K562 (cell line): ENCODE measurements at regions not wholly inside any gene's neighbourhood (a gene's known extent, or its start where the extent isn't known, plus 50 kb on each side); places are given as distances from the start of the nearest gene placed in this dataset.

Experiments
- ATAC-seq: fragments of 200-7000 bp; cut with Tn5 transposase; 3 replicates; pipeline ENCODE4 v1.9.1; 2020; ENCODE audit warnings: moderate library complexity
- BruUV-seq: library from RNA; stranded (reverse); fragments of 400-500 nt; replicated peaks from 2 replicates; lab custom pipeline; 2021; lab: Mats Ljungman, UMichigan
- CTCF ChIA-PET: fragments of 300-600 bp; formaldehyde crosslinking; extraction: SDS; loops from one replicate; lab custom pipeline; 2021; ENCODE audit warnings: low intra/inter-chr PET ratio; lab: Yijun Ruan, JAX
- POLR2A ChIA-PET: fragments of 300-600, 350-650 bp; sonication (Branson Sonifier 250); formaldehyde crosslinking; extraction: SDS; loops from one replicate; lab custom pipeline; 2021; ENCODE audit warnings: antibody characterized with exemption, inconsistent platforms; lab: Yijun Ruan, JAX
- DNase-seq, 4 experiments: peaks; one replicate each; pipeline versions ENCODE4 v3.0.0 to v3.0.0-alpha.2; 2011 to 2018; ENCODE audit warnings: low spot score in 3 of 4, mixed read lengths in 3 of 4; ENCODE audit errors: extremely low read depth in 1 of 4
- FAIRE-seq: peaks from 2 replicates; lab custom pipeline; 2011; peaks lifted over from hg19 to GRCh38; lab: Jason Lieb, UNC
- H2AFZ ChIP-seq: 2 replicates; pipeline ENCODE4 v1.6.0; 2011; ENCODE audit warnings: low read depth, low read length, control low read depth, inconsistent platforms
- H3K27ac ChIP-seq: fragments of 200-600 bp; 3 replicates; pipeline ENCODE4 v1.8.0; 2011; ENCODE audit warnings: low read depth, mild to moderate bottlenecking, control low read depth, inconsistent platforms, low read length, moderate library complexity, mixed read lengths; ENCODE audit errors: extremely low read depth
- H3K27me3 ChIP-seq, 2 experiments: fragments of 300-600 bp in 1 of 2; 2 replicates in 1 of 2; 3 replicates in 1 of 2; pipeline versions ENCODE4 v1.6.0 to v1.8.0; 2011; ENCODE audit warnings: inconsistent platforms in 2 of 2, low read length in 2 of 2, mild to moderate bottlenecking in 1 of 2, mixed read lengths in 1 of 2, moderate library complexity in 1 of 2; ENCODE audit not compliant: control insufficient read depth in 2 of 2, insufficient read depth in 2 of 2
- H3K36me3 ChIP-seq: fragments of 300-600 bp; 3 replicates; pipeline ENCODE4 v1.8.0; 2011; ENCODE audit warnings: mild to moderate bottlenecking, low read length, inconsistent platforms; ENCODE audit not compliant: control insufficient read depth, insufficient read depth
- H3K4me1 ChIP-seq, 2 experiments: fragments of 200-600 bp in 1 of 2; replicated peaks in 1 of 2; 2 replicates in 1 of 2; 3 replicates in 1 of 2; pipeline versions ENCODE4 v1.5.1 to v1.8.0; 2011; ENCODE audit warnings: inconsistent platforms in 2 of 2, low read length in 2 of 2, mild to moderate bottlenecking in 1 of 2, mixed read lengths in 1 of 2, moderate library complexity in 1 of 2; ENCODE audit not compliant: control insufficient read depth in 2 of 2, insufficient read depth in 2 of 2
- H3K4me2 ChIP-seq: 2 replicates; pipeline ENCODE4 v1.6.1; 2011; ENCODE audit warnings: low read length, control low read depth, inconsistent platforms, mixed read lengths; ENCODE audit not compliant: insufficient read depth
- H3K4me3 ChIP-seq: fragments of 200-600 bp; sonication (generic), shearing (Covaris generic); 2 replicates; pipeline ENCODE4 v1.5.1; 2016; ENCODE audit warnings: control low read depth, inconsistent platforms
- H3K79me2 ChIP-seq: fragments of 200-600 bp; 3 replicates; pipeline ENCODE4 v1.8.0; 2011; ENCODE audit warnings: low read length, inconsistent platforms; ENCODE audit not compliant: control insufficient read depth, insufficient read depth
- H3K9ac ChIP-seq, 2 experiments: 2 replicates each; pipeline versions ENCODE4 v1.6.0 to v1.6.1; 2011; ENCODE audit warnings: low read depth in 2 of 2, low read length in 2 of 2, control low read depth in 1 of 2, inconsistent platforms in 1 of 2, mild to moderate bottlenecking in 1 of 2, mixed read lengths in 1 of 2; ENCODE audit not compliant: insufficient read depth in 1 of 2
- H3K9me1 ChIP-seq: one replicate; pipeline ENCODE4 v1.6.0; 2011; ENCODE audit warnings: inconsistent platforms, mild to moderate bottlenecking, low read length, moderate library complexity; ENCODE audit not compliant: control insufficient read depth, insufficient read depth
- H3K9me3 ChIP-seq: replicated peaks from 2 replicates; pipeline ENCODE4 v1.5.1; 2011; ENCODE audit warnings: low read depth, low read length, inconsistent platforms; ENCODE audit not compliant: control insufficient read depth, insufficient read depth
- H4K20me1 ChIP-seq: replicated peaks from 2 replicates; pipeline ENCODE4 v1.6.1; 2011; ENCODE audit warnings: low read length, inconsistent platforms, mixed read lengths; ENCODE audit not compliant: control insufficient read depth, insufficient read depth
- GATAD2B ChIP-seq: fragments of 450-650 bp; IDR thresholded peaks from 2 replicates; pipeline ENCODE4 v1.6.1; 2017; ENCODE audit warnings: mild to moderate bottlenecking, borderline replicate concordance
- MAFK ChIP-seq: IDR thresholded peaks from 2 replicates; pipeline ENCODE4 v1.6.1; 2011; ENCODE audit warnings: low read length, improper control_type of control experiment
- MCM3 ChIP-seq: fragments of 450-650 bp; IDR thresholded peaks from 2 replicates; pipeline ENCODE4 v1.6.1; 2016
- PPARD ChIP-seq: fragments of 250-450 bp; sonication (Bioruptor Pico); IDR thresholded peaks from 2 replicates; pipeline ENCODE4 v1.8.0; 2022; ENCODE audit warnings: inconsistent platforms, mild to moderate bottlenecking, moderate library complexity
- RBFOX2 ChIP-seq: fragments of 200-400 bp; formaldehyde crosslinking; IDR thresholded peaks from 2 replicates; pipeline ENCODE4 v1.6.1; 2017; ENCODE audit warnings: low read depth, mild to moderate bottlenecking, low read length, moderate library complexity
- SAFB ChIP-seq: fragments of 200-400 bp; formaldehyde crosslinking; IDR thresholded peaks from 2 replicates; pipeline ENCODE4 v1.6.1; 2017; ENCODE audit warnings: low read depth, low read length, borderline replicate concordance
- SMARCA4 ChIP-seq: fragments of 450-650 bp; IDR thresholded peaks from 2 replicates; pipeline ENCODE4 v1.6.1; 2016
- TSC22D4 ChIP-seq: fragments of 450-650 bp; IDR thresholded peaks from 2 replicates; pipeline ENCODE4 v1.6.1; 2016; ENCODE audit warnings: missing genetic modification characterization, missing biosample characterization, control low read depth
- XRCC3 ChIP-seq: fragments of 450-650 bp; IDR thresholded peaks from 2 replicates; pipeline ENCODE4 v1.6.1; 2017; ENCODE audit warnings: mild to moderate bottlenecking, moderate library complexity
- ZNF121 ChIP-seq: sonication (generic); formaldehyde crosslinking; conservative IDR thresholded peaks from 2 replicates; pipeline ENCODE4 v1.8.0; 2022; ENCODE audit warnings: missing genetic modification reagents
- ZNF217 ChIP-seq: sonication (generic); formaldehyde crosslinking; IDR thresholded peaks from 2 replicates; pipeline ENCODE4 v1.8.0; 2022; ENCODE audit warnings: mild to moderate bottlenecking, missing genetic modification reagents
- WGBS: fragments of 100-300 bp; shearing (Covaris generic); methylation state at CpG from one replicate; pipeline ENCODE4 v1.1.6; 2016; ENCODE audit warnings: low coverage, mixed read lengths; ENCODE audit not compliant: insufficient coverage; ENCODE audit errors: missing lambda C conversion rate; 5-methylcytosine and 5-hydroxymethylcytosine counted together
- in situ Hi-C: fragments of 300-500 bp; cut with MboI; formaldehyde crosslinking; loops from 4 replicates; pipeline ENCODE4 v1.15.0; 2018; ENCODE audit warnings: inconsistent platforms, mixed read lengths
- intact Hi-C: fragments of 100-400 bp; cut with micrococcal nuclease; formaldehyde crosslinking; loops from 2 replicates; pipeline ENCODE4 v1.14.2; 2022
- TF ChIP-seq, protein P1 (sequence below): fragments of 450-650 bp; IDR thresholded peaks from 2 replicates; pipeline ENCODE4 v1.6.1; 2016
- TF ChIP-seq, protein P2 (sequence below): fragments of 150-350 bp; conservative IDR thresholded peaks from 2 replicates; pipeline ENCODE4 v1.6.1; 2014; ENCODE audit warnings: low read length
- TF ChIP-seq, protein P3 (sequence below): fragments of 250-450 bp; sonication (Bioruptor Pico); IDR thresholded peaks from 2 replicates; pipeline ENCODE4 v1.4.0; 2020; ENCODE audit warnings: mild to moderate bottlenecking, moderate library complexity, borderline replicate concordance
- TF ChIP-seq, protein P4 (sequence below): fragments of 250-450 bp; sonication (Bioruptor Pico); IDR thresholded peaks from 2 replicates; pipeline ENCODE4 v1.5.0; 2022; ENCODE audit warnings: mild to moderate bottlenecking

DNA sequence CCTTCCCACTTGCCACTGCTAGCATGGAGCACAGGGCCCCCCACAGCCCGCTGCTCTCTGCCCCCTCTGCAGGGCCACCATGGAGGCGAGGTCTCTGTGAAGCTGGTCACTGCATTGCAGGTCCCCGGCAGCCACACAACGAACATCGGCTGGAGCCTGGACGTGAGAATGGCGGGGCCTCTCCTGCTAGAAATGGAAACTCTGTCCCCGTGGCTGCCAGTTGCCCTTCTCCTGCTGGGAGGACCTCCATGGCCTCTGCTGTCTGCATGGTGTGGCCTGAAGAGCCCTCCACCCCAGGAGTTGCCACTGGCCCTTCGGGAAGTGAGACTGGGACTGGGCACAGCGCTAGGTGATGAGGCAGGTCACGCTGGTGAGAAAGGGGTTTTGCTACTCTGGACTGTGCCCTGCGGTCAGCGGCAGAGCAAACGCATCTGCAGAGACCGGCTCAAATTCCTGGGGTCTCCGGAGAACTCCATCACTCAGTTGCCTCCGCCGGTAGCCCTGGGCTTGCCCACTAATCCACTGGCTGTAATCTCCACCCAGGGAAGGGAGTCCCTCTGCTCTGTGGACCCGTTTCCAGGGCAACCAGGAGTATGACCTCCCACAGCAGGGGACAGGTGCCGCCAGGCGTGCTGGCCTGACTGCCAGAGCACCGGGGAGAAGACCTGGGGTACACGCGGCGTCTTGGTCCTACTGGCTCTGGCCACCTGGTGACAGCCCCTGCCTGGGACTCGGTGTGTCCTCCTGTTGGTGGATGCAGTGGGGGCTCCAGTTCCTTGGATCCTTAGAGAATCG is 806.3 kb downstream of the BRD1 start:
- ChIA-PET CTCF (no interaction called here), POLR2A (no interaction called here)
- WGBS: under 1% methylated on average over 18 of the region's 27 CpGs
- Histone ChIP-seq H3K9me1 (no peaks in the 10 kb centered on the region), H4K20me1 (no peaks in the 10 kb centered on the region), H3K9ac (no peak overlapping the region), H3K27ac (no peak overlapping the region), H2AFZ (no peak overlapping the region), H3K4me1 (no peaks in the 10 kb centered on the region), H3K27me3 (peaks cover 0 to 34% of the 10 kb centered on the region in 2 experiments; a peak in 2 of 5 replicates), H3K9me3 (no peaks in the 10 kb centered on the region), H3K79me2 (no peaks in the 10 kb centered on the region), H3K4me3 (no peak overlapping the region), H3K36me3 (no peaks in the 10 kb centered on the region), H3K4me2 (no peak overlapping the region)
- no peak for ATAC-seq
- in situ Hi-C loops (no loop called here), intact Hi-C loops (no loop called here)
- BruUV-seq: no TSS peak
- FAIRE-seq: no peak
- no peak for TF ChIP-seq MAFK
- no peak for TF ChIP-seq RBFOX2
- TF ChIP-seq, protein P1, sequence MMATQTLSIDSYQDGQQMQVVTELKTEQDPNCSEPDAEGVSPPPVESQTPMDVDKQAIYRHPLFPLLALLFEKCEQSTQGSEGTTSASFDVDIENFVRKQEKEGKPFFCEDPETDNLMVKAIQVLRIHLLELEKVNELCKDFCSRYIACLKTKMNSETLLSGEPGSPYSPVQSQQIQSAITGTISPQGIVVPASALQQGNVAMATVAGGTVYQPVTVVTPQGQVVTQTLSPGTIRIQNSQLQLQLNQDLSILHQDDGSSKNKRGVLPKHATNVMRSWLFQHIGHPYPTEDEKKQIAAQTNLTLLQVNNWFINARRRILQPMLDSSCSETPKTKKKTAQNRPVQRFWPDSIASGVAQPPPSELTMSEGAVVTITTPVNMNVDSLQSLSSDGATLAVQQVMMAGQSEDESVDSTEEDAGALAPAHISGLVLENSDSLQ: no peak
- TF ChIP-seq XRCC3: no peak
- TF ChIP-seq, protein P2, sequence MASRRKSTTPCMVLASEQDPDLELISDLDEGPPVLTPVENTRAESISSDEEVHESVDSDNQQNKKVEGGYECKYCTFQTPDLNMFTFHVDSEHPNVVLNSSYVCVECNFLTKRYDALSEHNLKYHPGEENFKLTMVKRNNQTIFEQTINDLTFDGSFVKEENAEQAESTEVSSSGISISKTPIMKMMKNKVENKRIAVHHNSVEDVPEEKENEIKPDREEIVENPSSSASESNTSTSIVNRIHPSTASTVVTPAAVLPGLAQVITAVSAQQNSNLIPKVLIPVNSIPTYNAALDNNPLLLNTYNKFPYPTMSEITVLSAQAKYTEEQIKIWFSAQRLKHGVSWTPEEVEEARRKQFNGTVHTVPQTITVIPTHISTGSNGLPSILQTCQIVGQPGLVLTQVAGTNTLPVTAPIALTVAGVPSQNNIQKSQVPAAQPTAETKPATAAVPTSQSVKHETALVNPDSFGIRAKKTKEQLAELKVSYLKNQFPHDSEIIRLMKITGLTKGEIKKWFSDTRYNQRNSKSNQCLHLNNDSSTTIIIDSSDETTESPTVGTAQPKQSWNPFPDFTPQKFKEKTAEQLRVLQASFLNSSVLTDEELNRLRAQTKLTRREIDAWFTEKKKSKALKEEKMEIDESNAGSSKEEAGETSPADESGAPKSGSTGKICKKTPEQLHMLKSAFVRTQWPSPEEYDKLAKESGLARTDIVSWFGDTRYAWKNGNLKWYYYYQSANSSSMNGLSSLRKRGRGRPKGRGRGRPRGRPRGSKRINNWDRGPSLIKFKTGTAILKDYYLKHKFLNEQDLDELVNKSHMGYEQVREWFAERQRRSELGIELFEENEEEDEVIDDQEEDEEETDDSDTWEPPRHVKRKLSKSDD: no peak
- TF ChIP-seq PPARD (CRISPR knock-in tag): no peak
- no peak for TF ChIP-seq ZNF217
- no peak for TF ChIP-seq MCM3
- TF ChIP-seq TSC22D4 (tag): no peak
- TF ChIP-seq SAFB: no peak
- TF ChIP-seq, protein P3, sequence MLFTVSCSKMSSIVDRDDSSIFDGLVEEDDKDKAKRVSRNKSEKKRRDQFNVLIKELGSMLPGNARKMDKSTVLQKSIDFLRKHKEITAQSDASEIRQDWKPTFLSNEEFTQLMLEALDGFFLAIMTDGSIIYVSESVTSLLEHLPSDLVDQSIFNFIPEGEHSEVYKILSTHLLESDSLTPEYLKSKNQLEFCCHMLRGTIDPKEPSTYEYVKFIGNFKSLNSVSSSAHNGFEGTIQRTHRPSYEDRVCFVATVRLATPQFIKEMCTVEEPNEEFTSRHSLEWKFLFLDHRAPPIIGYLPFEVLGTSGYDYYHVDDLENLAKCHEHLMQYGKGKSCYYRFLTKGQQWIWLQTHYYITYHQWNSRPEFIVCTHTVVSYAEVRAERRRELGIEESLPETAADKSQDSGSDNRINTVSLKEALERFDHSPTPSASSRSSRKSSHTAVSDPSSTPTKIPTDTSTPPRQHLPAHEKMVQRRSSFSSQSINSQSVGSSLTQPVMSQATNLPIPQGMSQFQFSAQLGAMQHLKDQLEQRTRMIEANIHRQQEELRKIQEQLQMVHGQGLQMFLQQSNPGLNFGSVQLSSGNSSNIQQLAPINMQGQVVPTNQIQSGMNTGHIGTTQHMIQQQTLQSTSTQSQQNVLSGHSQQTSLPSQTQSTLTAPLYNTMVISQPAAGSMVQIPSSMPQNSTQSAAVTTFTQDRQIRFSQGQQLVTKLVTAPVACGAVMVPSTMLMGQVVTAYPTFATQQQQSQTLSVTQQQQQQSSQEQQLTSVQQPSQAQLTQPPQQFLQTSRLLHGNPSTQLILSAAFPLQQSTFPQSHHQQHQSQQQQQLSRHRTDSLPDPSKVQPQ (CRISPR knock-in tag): no peak
- TF ChIP-seq GATAD2B: no peak
- TF ChIP-seq ZNF121 (CRISPR knock-in tag): no peak
- TF ChIP-seq, protein P4, sequence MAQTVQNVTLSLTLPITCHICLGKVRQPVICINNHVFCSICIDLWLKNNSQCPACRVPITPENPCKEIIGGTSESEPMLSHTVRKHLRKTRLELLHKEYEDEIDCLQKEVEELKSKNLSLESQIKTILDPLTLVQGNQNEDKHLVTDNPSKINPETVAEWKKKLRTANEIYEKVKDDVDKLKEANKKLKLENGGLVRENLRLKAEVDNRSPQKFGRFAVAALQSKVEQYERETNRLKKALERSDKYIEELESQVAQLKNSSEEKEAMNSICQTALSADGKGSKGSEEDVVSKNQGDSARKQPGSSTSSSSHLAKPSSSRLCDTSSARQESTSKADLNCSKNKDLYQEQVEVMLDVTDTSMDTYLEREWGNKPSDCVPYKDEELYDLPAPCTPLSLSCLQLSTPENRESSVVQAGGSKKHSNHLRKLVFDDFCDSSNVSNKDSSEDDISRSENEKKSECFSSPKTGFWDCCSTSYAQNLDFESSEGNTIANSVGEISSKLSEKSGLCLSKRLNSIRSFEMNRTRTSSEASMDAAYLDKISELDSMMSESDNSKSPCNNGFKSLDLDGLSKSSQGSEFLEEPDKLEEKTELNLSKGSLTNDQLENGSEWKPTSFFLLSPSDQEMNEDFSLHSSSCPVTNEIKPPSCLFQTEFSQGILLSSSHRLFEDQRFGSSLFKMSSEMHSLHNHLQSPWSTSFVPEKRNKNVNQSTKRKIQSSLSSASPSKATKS (CRISPR knock-in tag): no peak
- TF ChIP-seq SMARCA4: no peak
- no peak for DNase-seq
